SK-MEL-5 (cell line): ENCODE measurements at regions not wholly inside any gene's neighbourhood (a gene's known extent, or its start where the extent isn't known, plus 50 kb on each side); places are given as distances from the start of the nearest gene placed in this dataset.

Experiments
- DNase-seq: peaks from one replicate; pipeline ENCODE4 v3.0.0-alpha.2; 2016; ENCODE audit warnings: low read depth, low spot score
- in situ Hi-C: cut with HindIII; loops from 2 replicates; pipeline ENCODE4 v1.10.0; 2016; ENCODE audit warnings: low sequenced_read_pairs, high pct_unique_total_duplicates, low pct_unique_long_range_greater_than_20kb

- in situ Hi-C loops = no loop called here
- no peak for DNase-seq
Measured at GRCh38 chr3:44018926-44019325, 222.8 kb upstream of the TOPAZ1 start.

GRCh38 chr3:44019736-44020135, 221.9 kb upstream of the TOPAZ1 start:
- in situ Hi-C loops = no loop called here
- no peak for DNase-seq

- in situ Hi-C loops = no loop called here
- no peak for DNase-seq
Measured at GRCh38 chr3:44020143-44020542, 221.5 kb upstream of the TOPAZ1 start.

GRCh38 chr3:44021651-44022594, 219.8 kb upstream of the TOPAZ1 start:
- in situ Hi-C loops = no loop called here
- no peak for DNase-seq

GRCh38 chr3:44023961-44024593, 217.6 kb upstream of the TOPAZ1 start:
- in situ Hi-C loops = no loop called here
- DNase-seq = no peak

GRCh38 chr3:44026220-44026865, 215.3 kb upstream of the TOPAZ1 start:
- in situ Hi-C loops = no loop called here
- no peak for DNase-seq

GRCh38 chr3:44029100-44029499, 212.6 kb upstream of the TOPAZ1 start:
- in situ Hi-C loops = no loop called here
- DNase-seq = no peak

- in situ Hi-C loops = no loop called here
- DNase-seq = no peak
Measured at GRCh38 chr3:44030285-44030684, 211.4 kb upstream of the TOPAZ1 start.

- DNase-seq = no peak
- in situ Hi-C loops = no loop called here
Measured at GRCh38 chr3:44030687-44031305, 210.9 kb upstream of the TOPAZ1 start.

- in situ Hi-C loops = no loop called here
- DNase-seq = no peak
Measured at GRCh38 chr3:44031387-44032380, 210.0 kb upstream of the TOPAZ1 start.

- no peak for DNase-seq
- in situ Hi-C loops = no loop called here
Measured at GRCh38 chr3:44032487-44032886, 209.2 kb upstream of the TOPAZ1 start.

- in situ Hi-C loops = no loop called here
- no peak for DNase-seq
Measured at GRCh38 chr3:44033123-44033522, 208.6 kb upstream of the TOPAZ1 start.

- no peak for DNase-seq
- in situ Hi-C loops = no loop called here
Measured at GRCh38 chr3:44036850-44037249, 204.8 kb upstream of the TOPAZ1 start.

GRCh38 chr3:44039006-44039405, 202.7 kb upstream of the TOPAZ1 start:
- in situ Hi-C loops = no loop called here
- no peak for DNase-seq

GRCh38 chr3:44041726-44042125, 200.0 kb upstream of the TOPAZ1 start:
- in situ Hi-C loops = no loop called here

GRCh38 chr3:44042772-44043171, 198.9 kb upstream of the TOPAZ1 start:
- in situ Hi-C loops = no loop called here
- no peak for DNase-seq

More at GRCh38 chr3:44041726-44042125, 200.0 kb upstream of the TOPAZ1 start:
- no peak for DNase-seq
